GM13977 (cell line): ENCODE measurements at regions not wholly inside any gene's neighbourhood (a gene's known extent, or its start where the extent isn't known, plus 50 kb on each side); places are given as distances from the start of the nearest gene placed in this dataset.

Experiments
- DNase-seq: peaks from one replicate; pipeline ENCODE4 v3.0.0; 2012; ENCODE audit warnings: low spot score
- in situ Hi-C: fragments of 300-500 bp; cut with MboI; formaldehyde crosslinking; loops from one replicate; pipeline ENCODE4 v1.12.0; 2022; ENCODE audit warnings: low sequenced_read_pairs, low pct_unique_long_range_greater_than_20kb, mixed read lengths, inconsistent platforms; ENCODE audit not compliant: unreplicated experiment
- TF ChIP-seq, protein P1 (sequence below): IDR thresholded peaks from 2 replicates; pipeline ENCODE4 v1.5.1; 2012; ENCODE audit warnings: mild to moderate bottlenecking, control low read depth; ENCODE audit not compliant: insufficient read depth; ENCODE audit errors: extremely low read depth, missing control alignments

DNA sequence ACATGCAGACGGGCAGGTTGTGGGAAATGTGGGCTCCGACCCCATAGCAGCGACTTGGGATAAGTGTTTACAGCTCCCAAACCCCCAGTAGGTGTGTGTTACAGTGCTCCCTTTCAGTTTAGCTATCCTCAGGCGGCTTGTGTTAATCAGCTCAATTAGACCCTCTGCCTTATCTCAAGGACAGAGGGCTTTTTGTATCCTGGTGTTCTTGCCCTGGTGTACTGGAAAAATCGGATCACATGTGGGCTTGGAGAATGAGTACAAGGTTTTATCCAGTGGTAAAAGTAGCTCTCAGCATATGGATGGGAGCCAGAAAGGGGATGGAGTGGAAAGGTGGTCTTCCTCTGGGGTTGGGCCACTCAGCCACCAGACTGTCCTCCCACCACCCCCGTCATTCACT, 264.7 kb upstream of the SYT4 start:
- in situ Hi-C loops, result no loop called here
- TF ChIP-seq, protein P1, sequence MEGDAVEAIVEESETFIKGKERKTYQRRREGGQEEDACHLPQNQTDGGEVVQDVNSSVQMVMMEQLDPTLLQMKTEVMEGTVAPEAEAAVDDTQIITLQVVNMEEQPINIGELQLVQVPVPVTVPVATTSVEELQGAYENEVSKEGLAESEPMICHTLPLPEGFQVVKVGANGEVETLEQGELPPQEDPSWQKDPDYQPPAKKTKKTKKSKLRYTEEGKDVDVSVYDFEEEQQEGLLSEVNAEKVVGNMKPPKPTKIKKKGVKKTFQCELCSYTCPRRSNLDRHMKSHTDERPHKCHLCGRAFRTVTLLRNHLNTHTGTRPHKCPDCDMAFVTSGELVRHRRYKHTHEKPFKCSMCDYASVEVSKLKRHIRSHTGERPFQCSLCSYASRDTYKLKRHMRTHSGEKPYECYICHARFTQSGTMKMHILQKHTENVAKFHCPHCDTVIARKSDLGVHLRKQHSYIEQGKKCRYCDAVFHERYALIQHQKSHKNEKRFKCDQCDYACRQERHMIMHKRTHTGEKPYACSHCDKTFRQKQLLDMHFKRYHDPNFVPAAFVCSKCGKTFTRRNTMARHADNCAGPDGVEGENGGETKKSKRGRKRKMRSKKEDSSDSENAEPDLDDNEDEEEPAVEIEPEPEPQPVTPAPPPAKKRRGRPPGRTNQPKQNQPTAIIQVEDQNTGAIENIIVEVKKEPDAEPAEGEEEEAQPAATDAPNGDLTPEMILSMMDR, result no peak
- no peak for DNase-seq

DNA sequence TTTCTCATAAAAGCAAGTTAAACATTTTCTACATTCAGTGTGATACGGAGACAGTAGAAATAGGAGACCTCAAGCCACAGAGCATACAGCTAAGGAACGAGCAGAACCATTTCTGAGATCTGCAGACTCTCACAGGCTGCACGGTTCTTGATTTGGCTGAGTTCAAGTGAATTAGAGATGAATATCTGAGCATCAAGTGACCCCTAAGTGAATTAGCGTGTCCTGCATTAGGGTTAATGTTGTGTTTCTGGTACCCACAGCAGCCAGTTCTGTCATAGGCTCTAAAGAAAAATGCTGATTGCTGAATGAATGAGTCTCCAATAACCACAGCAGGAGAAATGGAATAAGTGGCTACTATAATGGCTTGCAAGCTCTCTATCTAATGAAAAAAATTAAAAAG, 265.9 kb upstream of the SYT4 start:
- DNase-seq, result no peak
- TF ChIP-seq, protein P1, result no peak
- in situ Hi-C loops, result no loop called here

DNA sequence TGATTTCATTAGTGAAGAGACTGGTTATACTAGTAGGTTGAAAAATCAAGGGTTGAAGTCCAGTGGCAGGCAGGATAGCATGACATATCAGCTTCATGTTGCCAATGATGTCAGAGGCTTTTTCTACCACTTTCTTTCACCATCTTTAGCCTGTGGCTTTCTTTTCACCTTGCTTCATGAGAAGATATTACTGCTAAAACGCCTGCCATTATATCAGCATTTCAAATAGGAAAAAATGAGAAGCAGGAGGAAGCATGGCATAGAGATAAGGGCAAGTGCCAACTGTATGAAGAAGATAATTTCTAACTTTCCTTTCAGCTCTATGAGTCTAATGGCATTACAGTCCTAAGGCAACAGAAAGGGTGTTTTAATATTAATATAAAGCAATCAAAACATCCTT, 270.2 kb upstream of the SYT4 start:
- DNase-seq, result no peak
- TF ChIP-seq, protein P1, result no peak
- in situ Hi-C loops, result no loop called here

DNA sequence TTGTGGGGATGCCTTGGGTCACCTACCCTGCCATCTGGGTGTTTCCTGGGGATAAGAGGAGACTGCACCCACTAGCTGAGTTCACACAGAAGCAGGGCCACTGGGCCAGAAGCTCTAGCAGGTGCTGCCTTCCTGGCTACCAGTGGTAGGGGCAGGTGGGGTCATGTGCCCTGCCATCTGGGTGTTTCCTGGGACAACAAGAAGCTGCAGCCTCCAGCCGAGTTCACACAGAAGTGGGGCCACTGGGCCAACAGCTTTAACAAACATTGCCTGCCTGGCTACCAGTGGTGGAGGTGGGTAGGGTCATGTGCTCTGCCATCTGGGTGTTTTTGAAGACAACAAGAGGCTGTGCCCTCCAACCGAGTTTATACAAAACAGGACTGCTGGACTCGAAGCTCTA, 282.2 kb upstream of the SYT4 start:
- TF ChIP-seq, protein P1, result no peak
- in situ Hi-C loops, result no loop called here
- DNase-seq, result no peak

DNA sequence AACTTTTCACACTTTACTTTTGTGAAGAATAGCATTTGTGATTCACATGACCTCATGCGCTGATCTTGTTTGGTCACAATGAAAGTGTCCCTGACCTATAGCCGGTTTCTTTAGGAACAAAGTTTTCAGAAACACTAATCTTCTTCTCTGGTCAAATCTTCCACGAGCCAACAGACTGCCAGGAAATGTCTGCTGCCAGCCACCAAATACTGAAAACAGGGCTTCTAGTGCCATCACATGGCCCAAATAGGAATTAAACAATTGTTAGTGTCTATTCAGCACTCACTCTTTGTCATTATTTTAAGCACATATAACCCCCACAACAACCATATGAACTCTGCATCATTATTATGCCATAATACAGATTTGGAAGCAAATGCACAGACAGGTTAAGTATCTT, 286.5 kb upstream of the SYT4 start:
- TF ChIP-seq, protein P1, result peak; percentile 51
- in situ Hi-C loops, result no loop called here
- peak; percentile 7 for DNase-seq

DNA sequence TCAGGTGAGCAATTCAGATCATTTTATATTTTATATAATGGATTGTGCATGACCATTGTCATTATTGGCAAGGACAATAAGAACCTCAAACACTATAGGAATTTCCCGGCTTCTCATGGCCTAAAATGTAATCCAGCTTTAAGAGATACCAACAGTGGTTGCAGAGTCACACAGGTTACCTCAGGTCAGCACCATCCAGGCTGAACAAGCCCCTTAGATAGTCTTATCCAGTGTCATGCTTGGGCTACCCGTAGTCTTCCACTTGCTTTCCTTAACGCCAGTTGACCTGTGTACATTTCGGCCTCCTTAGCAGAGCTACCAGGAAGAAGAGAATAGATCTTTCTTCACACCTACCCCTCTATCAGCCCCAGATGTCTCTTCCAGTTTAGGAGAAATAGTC, 293.3 kb upstream of the SYT4 start:
- TF ChIP-seq, protein P1, result no peak
- in situ Hi-C loops, result no loop called here
- no peak for DNase-seq
